HG03460 (cell line): ENCODE measurements at regions not wholly inside any gene's neighbourhood (a gene's known extent, or its start where the extent isn't known, plus 50 kb on each side); places are given as distances from the start of the nearest gene placed in this dataset.

ENCODE experiments used
- ATAC-seq: cut with Tn5 transposase; IDR thresholded peaks from one replicate; pipeline ENCODE4 v1.9.1; 2021; ENCODE audit not compliant: unreplicated experiment

DNA sequence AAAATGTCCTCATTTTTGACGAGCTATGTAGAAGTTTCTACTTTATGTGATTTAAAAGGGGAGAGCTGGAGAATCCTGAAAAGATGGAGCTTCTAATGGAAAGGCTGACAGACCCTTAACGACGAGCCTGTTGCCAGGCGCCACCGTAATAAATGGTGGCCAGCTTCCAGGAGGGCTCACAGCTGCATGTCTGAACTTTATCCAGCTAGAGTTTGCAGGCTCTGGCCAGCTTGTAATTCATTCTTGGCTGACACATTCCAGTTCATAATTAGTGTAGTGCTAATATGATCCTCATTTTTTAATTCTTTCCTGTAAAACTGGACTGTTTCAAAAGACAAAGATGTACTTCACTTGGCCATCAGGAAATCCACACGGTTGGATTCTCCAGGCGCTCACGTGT, 246.7 kb downstream of the GAS1 start:
- ATAC-seq = no peak

DNA sequence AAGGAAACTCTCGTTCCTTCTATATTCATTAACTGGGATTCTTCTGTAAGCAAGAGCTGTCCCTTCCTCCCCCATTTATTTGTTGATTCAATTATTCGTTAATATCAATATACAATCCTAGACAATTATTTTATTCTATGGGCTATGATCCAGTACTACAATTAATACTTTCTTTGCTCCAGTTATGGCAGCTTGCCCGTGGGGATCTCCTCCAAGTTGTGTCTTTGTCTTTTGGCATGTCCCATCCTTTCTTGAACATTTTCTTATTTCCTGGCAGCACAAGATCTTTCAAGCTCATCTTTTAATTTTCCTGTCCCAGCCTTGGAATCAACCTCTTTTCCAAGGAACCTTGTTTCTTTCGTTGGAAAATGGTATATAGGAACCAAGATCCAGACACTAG, 249.3 kb downstream of the GAS1 start:
- no peak for ATAC-seq

DNA sequence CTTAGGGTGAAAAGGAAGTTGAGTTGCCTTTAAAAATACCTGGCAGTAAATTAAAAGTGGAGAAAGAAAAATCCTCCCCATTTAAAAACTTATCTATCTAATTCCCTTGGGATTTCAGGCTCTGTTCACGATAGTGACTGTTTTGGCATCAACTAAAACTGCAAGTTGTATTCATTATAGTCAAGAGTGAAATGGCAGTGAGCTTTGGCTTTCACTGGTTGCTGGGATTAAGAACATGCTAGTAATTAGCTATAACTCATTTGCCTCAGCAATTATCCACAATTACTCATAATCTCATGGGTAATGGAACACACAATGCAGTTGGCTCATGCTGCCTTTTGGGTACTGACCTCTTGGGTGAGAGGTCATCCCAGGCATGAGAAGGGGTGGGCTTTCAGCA, 250.1 kb downstream of the GAS1 start:
- ATAC-seq = no peak

DNA sequence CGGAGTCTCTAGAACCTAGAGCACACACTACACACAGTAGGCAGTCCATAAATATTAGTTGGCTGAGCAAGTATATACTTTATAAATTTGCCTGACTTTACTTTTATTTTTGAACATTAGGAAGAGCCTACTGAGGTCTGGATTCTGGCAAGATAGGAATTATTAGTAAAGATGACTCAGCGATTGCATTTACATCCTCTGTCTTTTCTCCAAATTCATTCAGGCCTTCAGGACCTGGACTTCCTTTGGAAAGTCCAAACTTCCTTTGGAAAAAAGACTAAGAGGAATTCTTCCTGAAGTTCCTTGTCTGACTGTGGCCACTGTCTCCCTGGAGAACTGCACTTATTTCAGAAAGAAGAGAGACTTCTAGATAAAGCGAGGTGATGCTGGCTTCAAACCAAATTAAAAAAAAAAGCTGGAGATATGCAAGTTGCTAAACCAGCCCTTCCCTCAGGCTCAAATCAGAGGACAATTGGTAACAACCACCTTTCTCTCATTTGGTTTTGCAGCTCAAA, 251.3 kb downstream of the GAS1 start:
- no peak for ATAC-seq

DNA sequence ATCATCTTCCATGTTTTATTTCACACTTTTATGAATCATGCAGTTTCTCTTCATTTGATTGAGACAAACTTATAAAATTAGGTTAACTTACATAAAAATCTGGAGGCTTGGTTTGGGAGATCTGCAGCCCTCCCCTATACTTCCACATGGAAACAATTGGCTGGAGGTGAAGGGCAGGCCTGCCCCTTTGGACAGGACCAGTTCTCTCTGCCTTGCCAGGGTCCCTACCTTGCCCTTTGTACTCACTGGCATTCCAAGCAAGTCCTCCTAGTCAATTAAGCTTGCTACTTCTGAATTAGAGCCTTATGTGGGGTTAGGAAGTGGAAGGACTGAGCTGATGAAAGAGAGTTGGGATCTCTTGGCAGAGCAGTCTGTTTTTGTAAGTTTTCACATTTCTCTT, 257.3 kb downstream of the GAS1 start:
- no peak for ATAC-seq

DNA sequence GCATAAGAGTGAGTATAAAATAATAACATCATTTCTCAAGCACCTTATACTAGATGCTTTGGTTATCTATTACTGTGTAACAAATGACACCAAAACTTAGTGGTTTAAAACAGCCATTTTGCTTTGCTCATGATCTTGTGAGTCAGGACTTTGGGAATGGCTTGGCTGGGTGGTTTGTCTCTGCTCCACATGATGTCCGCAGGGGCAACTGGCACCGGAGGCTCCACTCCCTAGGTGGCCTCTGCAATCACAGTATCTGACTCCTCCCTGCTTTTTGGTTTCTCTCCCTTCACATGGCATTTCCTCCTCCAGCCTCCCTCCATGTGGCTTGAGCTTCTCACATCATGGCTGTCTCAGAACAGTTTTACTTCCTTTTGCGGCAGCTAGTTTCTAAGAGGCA, 259.5 kb downstream of the GAS1 start:
- ATAC-seq = no peak

DNA sequence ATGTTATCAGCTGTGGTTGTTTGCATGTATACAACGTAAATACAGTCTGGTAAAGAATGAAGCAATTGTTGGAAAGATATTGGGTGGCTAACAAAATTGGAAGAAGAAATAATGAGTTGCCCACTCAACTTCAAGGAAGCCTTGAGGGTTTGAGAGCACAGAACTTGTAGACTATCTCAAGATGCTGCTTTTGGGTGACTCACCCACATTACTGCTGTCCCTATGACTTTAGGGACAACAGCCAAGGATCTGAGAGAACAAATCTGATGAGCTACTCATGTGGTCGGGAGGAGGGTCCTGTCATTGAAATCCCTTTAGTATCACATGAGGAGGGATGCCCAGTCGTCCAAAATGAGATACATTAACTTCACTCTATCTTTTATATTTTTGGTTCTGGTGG, 261.8 kb downstream of the GAS1 start:
- ATAC-seq = no peak

DNA sequence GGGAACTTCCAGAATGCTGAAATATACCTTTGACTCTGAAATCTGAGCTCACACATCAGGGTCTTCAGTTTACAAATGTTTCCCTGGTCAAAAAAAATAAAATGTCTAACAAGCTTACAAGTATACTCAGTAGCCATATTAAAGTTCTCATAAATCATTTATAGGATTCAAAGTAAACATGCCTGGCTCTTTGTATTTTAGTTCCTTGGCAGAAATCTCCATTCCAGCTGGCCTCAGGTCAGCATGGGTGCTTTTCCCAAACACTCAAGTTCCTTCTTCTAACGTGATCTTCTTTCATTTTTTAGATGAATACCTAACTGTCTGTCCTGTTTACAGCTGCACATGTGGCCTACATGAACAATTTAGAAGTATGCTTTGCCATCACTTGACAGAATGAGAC, 263.2 kb downstream of the GAS1 start:
- ATAC-seq = no peak

DNA sequence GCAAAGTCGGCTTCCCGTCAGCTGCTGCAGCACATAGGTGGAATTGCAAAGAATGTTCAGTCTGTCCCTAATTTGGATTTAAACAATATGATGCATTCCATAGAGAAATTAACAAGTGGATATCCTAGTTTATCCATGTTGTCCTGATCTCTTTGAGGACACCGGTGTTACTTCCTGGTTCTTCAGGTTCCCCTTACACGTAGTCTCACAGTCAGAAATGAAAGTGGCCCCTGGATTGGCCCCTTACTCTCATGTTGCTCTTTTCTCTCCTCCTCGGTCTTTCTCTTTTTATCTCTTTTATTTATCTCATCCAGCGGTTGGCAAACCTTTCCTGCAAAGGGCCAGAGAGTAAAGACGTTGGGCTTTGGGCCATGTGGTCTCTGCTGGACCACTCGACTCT, 265.1 kb downstream of the GAS1 start:
- no peak for ATAC-seq

DNA sequence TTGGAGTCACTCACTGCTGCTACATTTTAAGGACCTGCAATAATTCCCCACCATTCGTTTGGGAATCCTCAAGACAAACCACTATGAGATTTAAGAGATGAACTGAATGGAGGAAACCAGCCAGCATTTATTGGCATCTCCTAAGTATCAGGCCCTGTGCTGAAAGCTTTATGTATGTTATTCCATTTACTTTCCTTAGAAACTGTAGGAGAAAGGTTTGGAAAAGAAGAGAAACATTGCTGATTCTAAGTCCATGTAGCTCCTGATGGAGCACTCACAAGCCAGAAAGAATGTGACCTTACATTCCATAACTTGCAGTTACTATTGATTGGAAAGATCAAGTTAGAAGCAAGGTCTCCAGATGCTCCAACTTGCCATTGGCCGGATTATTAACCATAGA, 267.4 kb downstream of the GAS1 start:
- ATAC-seq = no peak

DNA sequence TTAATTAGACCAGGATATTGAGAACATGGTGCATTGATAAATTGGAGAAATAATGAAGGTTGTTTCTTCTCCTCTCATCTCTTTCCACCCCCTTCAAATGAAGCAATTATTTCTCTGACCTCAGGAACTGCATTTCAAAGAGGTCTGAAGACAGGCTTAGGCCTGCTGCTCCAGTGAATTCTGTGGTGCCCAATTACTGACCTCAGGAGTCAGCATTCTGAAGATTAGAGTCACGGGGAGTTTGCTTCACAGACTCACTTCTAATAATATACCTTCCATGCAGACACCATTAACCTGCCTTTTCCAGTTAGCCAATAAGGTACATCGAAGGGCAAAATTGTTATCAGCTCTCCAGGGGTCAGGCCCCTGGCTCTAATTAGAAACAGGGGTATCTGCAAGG, 270.9 kb downstream of the GAS1 start:
- ATAC-seq = no peak

DNA sequence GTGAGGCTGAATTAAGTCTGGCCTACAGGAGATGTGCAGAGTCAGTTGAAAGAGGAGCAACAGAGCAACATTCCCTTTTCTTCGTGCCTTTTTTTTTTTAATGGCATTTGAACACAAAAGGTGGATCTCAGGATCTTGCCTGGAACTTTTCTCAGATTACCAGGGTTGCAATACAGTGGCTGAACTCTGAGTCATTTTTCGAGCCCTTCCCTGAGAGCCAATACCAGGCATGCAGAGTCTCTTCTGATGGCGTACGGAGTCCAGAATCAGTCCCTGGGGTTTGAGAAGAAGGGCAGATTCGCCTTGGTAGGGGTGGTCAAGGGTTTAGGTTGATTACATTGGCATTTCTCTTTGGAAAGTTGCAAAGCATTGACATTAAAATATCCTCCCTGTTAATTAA, 271.5 kb downstream of the GAS1 start:
- ATAC-seq = no peak

DNA sequence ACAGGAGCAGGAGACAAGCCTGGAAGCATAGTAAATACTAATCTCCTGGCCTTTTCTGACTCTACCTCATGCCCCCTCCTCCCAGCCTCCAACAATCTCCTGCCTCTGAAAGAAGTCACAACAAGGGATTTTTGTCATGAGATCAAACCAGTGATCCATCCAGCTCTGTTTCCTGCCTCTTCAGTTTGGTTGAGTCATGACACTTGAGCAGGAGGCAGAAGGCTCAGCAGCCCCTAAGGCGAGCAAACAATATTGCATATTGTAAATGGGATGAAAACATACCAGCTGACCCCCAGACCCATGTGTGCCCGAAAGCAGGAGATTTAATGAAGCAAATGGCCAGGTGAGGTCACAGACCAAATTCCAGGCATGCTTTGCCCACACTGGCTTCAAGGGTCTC, 272.8 kb downstream of the GAS1 start:
- ATAC-seq = no peak

DNA sequence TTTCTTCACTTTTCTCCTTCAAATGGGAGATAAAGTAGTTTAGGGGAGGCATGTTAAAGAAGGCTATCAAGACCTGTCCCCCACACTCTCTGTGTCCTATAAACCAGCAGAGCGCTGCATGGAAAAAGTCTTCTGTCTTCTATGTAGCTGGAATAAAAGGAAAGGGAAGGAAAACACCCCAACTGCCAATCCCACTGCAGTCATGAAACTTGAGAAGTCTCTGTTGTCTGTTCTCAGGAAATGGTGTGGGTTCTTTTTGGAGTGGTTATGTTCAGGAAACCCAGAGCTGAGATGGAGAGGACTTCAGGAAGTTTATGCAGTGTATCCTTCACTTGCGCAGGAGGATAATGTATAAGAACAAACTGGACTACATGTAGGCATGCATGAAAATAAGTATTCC, 274.3 kb downstream of the GAS1 start:
- no peak for ATAC-seq

DNA sequence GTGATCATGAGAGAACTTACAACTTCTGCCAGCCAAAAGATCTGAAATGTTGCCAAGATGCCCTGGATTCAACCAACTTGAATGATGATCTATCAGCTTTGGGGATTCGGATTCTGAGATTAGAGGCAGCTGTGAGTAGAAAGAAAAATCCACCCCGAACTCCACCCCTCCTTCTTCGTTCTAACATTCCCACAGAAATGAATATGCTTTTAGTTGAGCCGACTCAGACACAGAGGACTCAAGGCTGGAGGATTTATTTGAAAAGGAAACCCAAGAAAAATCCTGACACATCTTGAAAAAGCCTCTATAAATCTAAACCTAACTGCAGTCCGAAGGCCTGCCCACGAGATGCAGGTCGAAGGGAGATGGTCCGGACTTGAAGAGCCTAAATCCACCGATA, 275.0 kb downstream of the GAS1 start:
- ATAC-seq = no peak

DNA sequence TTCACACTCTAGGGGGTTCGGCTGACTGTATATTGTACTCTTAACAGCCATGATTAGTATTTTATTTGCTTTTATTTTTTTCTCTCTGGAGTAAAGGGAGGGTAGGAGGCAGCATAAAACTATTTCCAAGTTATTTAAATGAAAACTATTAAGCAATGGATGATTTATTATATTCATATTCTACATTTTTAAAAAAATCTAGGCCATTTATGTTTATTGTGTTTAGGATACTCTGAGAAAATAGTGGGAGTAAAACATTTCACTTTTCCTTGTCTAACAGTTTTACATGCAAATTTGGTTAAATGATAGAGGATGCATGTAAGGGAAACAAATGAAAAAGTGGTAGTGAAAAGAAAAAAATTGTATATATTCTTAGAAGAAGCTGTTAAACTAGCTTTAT, 276.3 kb downstream of the GAS1 start:
- ATAC-seq = no peak

DNA sequence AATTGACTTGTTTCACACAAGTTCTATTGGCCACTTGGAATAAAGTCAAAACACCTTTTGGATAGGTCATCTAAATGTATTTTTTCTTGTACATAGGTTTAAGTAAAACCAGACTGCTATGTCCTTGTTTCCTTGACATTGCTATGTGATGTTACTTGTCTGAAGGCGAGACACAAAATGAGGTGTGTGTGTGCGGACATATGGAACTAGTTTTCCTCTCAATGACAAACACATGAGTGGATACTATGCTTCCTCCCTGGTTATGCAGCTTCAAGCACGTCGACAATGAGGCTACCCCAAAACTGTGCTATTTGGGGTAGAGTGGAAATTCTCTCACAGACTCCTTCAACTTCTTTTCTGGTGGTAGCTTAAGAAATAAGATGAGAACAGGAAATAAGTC, 276.8 kb downstream of the GAS1 start:
- ATAC-seq = no peak

DNA sequence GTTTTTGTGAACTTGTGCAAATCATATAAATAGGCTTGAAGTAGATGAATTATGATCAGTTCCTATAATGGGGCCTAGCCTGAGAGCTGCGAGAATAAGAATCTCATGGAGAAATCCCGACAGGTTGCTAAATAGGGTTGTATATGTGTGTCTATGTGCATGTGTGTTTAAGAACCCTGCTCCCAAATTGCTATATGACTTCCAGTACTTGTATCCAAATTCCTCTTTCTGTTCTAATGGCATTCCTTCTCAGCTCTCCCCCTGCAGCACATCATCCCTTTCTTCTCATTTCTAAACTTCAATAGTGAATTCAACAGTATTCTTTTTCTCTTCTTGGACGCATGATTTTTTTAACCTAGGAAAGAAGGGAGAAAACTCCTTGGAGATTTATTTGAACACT, 277.2 kb downstream of the GAS1 start:
- no peak for ATAC-seq

DNA sequence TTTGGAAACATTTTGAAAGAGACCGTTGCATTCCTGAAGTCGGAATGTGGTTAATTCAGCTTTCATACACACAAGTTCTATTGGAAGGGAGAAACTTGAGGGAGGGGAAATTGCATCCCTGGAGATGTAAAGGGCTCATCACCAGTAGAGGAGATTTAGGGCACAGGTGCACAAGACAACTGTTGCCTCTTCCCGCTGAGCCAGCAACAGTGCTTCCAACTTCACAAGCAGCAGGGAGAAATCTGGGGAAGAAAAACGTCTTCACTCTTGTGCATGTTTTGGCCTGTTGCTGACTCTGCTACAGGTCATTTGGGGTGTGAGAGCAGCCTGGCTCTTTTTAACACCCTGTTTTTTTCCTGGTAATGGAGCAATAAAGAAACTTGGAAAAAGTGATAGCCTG, 277.9 kb downstream of the GAS1 start:
- no peak for ATAC-seq

DNA sequence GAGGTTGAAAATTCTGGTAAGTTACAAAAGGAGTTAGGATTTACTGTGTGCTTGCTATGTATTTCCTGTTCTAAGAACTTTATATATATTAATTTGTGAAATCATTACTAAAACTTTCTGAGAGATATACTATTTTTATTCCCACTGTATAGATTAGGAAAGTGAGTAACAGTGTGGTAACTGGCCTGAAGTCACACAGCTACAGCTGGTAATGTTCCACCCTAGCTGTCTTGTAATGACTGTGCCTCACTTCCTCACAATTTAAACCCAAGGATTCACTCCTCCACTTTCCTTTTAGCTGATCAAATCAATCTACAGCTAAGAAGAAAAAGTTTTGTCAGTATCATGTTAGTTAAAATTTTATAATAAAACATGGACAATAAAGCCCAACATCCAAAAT, 278.8 kb downstream of the GAS1 start:
- no peak for ATAC-seq

DNA sequence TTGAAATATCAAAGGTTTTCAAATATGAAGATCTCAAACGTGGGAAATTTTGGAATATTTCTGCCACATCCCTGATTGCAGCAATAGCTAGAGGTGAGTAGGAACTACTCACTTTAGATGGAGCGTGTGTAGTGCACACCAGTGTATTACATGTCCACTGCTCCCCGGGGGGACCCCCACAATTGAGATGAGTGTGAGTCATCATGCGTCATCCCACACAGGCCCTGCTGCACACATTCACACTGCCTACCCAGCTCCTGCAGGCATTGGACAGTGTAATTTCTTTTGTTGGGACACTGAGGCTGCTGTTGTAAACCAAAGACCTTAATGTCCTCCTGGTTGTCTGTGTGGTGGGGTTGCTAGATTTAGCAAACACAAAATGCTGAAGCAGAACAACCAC, 280.0 kb downstream of the GAS1 start:
- no peak for ATAC-seq

DNA sequence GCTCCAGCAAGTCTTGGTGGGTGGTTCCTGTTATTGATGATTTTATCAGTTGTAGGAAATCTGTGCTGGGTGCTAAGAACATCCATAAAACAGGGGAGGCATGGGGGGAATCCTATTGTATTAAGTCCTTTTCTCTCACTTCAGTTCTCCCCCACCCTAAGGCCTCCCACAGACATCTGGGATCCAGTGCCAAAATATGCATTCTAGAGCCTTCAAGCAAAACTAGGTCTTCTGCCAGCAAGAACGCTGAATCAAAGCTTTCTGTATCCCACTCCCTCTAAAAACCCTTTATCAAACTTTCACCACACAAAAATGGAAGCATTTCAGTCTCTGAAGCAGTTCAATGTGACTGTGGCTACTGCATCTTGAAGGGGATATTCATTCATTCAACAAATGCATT, 281.9 kb downstream of the GAS1 start:
- no peak for ATAC-seq

DNA sequence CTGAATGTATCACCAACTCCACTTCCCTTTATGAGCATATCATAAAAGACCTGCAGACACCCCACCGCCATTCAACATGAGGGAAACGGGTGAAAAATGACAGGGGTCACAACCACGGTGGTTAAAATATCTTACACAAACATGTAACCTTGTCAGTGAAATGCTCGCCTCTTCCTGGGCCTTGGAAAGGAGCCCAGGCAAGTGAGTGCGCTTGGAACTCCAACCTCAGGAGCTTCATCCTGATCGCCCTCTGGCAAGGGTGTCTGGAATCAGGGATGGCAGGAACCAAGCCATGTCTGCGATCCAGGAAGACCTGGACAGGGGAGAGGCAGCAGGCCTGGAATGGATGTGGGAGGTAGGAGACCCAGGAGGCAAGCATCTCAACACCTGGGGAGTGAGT, 282.7 kb downstream of the GAS1 start:
- no peak for ATAC-seq

DNA sequence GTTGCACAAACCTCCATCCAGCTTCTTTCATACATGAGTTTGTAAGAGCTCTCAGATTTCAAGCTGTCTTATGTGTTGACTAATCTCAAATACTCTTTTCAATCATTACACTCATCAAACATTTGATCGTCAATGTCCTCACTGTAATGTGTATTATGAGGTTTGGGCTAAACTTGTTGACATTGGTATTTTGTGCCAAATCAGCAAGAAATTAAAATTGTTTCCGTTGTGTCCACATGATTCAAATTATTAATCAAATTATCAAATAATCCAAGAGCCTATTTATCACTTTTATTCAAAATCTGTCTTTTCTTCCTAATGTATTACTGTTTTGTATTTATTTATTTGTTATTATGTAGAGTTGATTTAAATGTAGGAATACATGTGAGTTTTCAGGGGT, 283.4 kb downstream of the GAS1 start:
- ATAC-seq = no peak
